K562 (cell line): ENCODE measurements at regions not wholly inside any gene's neighbourhood (a gene's known extent, or its start where the extent isn't known, plus 50 kb on each side); places are given as distances from the start of the nearest gene placed in this dataset.

Source experiments
- ATAC-seq: fragments of 200-7000 bp; cut with Tn5 transposase; 3 replicates; pipeline ENCODE4 v1.9.1; 2020; ENCODE audit warnings: moderate library complexity
- BruUV-seq: library from RNA; stranded (reverse); fragments of 400-500 nt; replicated peaks from 2 replicates; lab custom pipeline; 2021; lab: Mats Ljungman, UMichigan
- CTCF ChIA-PET: fragments of 300-600 bp; formaldehyde crosslinking; extraction: SDS; loops from one replicate; lab custom pipeline; 2021; ENCODE audit warnings: low intra/inter-chr PET ratio; lab: Yijun Ruan, JAX
- POLR2A ChIA-PET: fragments of 300-600, 350-650 bp; sonication (Branson Sonifier 250); formaldehyde crosslinking; extraction: SDS; loops from one replicate; lab custom pipeline; 2021; ENCODE audit warnings: antibody characterized with exemption, inconsistent platforms; lab: Yijun Ruan, JAX
- DNase-seq, 4 experiments: peaks; one replicate each; pipeline versions ENCODE4 v3.0.0 to v3.0.0-alpha.2; 2011 to 2018; ENCODE audit warnings: low spot score in 3 of 4, mixed read lengths in 3 of 4; ENCODE audit errors: extremely low read depth in 1 of 4
- FAIRE-seq: peaks from 2 replicates; lab custom pipeline; 2011; peaks lifted over from hg19 to GRCh38; lab: Jason Lieb, UNC
- H2AFZ ChIP-seq: 2 replicates; pipeline ENCODE4 v1.6.0; 2011; ENCODE audit warnings: low read depth, low read length, control low read depth, inconsistent platforms
- H3K27ac ChIP-seq: fragments of 200-600 bp; 3 replicates; pipeline ENCODE4 v1.8.0; 2011; ENCODE audit warnings: low read depth, mild to moderate bottlenecking, control low read depth, inconsistent platforms, low read length, moderate library complexity, mixed read lengths; ENCODE audit errors: extremely low read depth
- H3K27me3 ChIP-seq, 2 experiments: fragments of 300-600 bp in 1 of 2; 2 replicates in 1 of 2; 3 replicates in 1 of 2; pipeline versions ENCODE4 v1.6.0 to v1.8.0; 2011; ENCODE audit warnings: inconsistent platforms in 2 of 2, low read length in 2 of 2, mild to moderate bottlenecking in 1 of 2, mixed read lengths in 1 of 2, moderate library complexity in 1 of 2; ENCODE audit not compliant: control insufficient read depth in 2 of 2, insufficient read depth in 2 of 2
- H3K36me3 ChIP-seq: fragments of 300-600 bp; 3 replicates; pipeline ENCODE4 v1.8.0; 2011; ENCODE audit warnings: mild to moderate bottlenecking, low read length, inconsistent platforms; ENCODE audit not compliant: control insufficient read depth, insufficient read depth
- H3K4me1 ChIP-seq, 2 experiments: fragments of 200-600 bp in 1 of 2; replicated peaks in 1 of 2; 2 replicates in 1 of 2; 3 replicates in 1 of 2; pipeline versions ENCODE4 v1.5.1 to v1.8.0; 2011; ENCODE audit warnings: inconsistent platforms in 2 of 2, low read length in 2 of 2, mild to moderate bottlenecking in 1 of 2, mixed read lengths in 1 of 2, moderate library complexity in 1 of 2; ENCODE audit not compliant: control insufficient read depth in 2 of 2, insufficient read depth in 2 of 2
- H3K4me2 ChIP-seq: 2 replicates; pipeline ENCODE4 v1.6.1; 2011; ENCODE audit warnings: low read length, control low read depth, inconsistent platforms, mixed read lengths; ENCODE audit not compliant: insufficient read depth
- H3K4me3 ChIP-seq: fragments of 200-600 bp; sonication (generic), shearing (Covaris generic); 2 replicates; pipeline ENCODE4 v1.5.1; 2016; ENCODE audit warnings: control low read depth, inconsistent platforms
- H3K79me2 ChIP-seq: fragments of 200-600 bp; 3 replicates; pipeline ENCODE4 v1.8.0; 2011; ENCODE audit warnings: low read length, inconsistent platforms; ENCODE audit not compliant: control insufficient read depth, insufficient read depth
- H3K9ac ChIP-seq, 2 experiments: 2 replicates each; pipeline versions ENCODE4 v1.6.0 to v1.6.1; 2011; ENCODE audit warnings: low read depth in 2 of 2, low read length in 2 of 2, control low read depth in 1 of 2, inconsistent platforms in 1 of 2, mild to moderate bottlenecking in 1 of 2, mixed read lengths in 1 of 2; ENCODE audit not compliant: insufficient read depth in 1 of 2
- H3K9me1 ChIP-seq: one replicate; pipeline ENCODE4 v1.6.0; 2011; ENCODE audit warnings: inconsistent platforms, mild to moderate bottlenecking, low read length, moderate library complexity; ENCODE audit not compliant: control insufficient read depth, insufficient read depth
- H3K9me3 ChIP-seq: replicated peaks from 2 replicates; pipeline ENCODE4 v1.5.1; 2011; ENCODE audit warnings: low read depth, low read length, inconsistent platforms; ENCODE audit not compliant: control insufficient read depth, insufficient read depth
- H4K20me1 ChIP-seq: replicated peaks from 2 replicates; pipeline ENCODE4 v1.6.1; 2011; ENCODE audit warnings: low read length, inconsistent platforms, mixed read lengths; ENCODE audit not compliant: control insufficient read depth, insufficient read depth
- ATF7 ChIP-seq: fragments of 450-650 bp; IDR thresholded peaks from 2 replicates; pipeline ENCODE4 v1.7.1; 2014; ENCODE audit warnings: mild to moderate bottlenecking, moderate library complexity
- BRCA1 ChIP-seq, 2 experiments: fragments of 450-650 bp in 1 of 2; sonication (generic) in 1 of 2; formaldehyde crosslinking in 1 of 2; IDR thresholded peaks; 2 replicates each; pipeline versions ENCODE4 v1.5.0 to v1.6.1; 2017 to 2020; ENCODE audit warnings: mild to moderate bottlenecking in 1 of 2, missing genetic modification reagents in 1 of 2
- KDM1A ChIP-seq, 2 experiments: fragments of 450-650 bp; IDR thresholded peaks; 2 replicates each; pipeline ENCODE4 v1.6.1; 2016; ENCODE audit warnings: mild to moderate bottlenecking in 2 of 2
- NUFIP1 ChIP-seq: fragments of 450-650 bp; IDR thresholded peaks from 2 replicates; pipeline ENCODE4 v1.6.1; 2018; ENCODE audit not compliant: partially characterized antibody
- PHTF2 ChIP-seq: fragments of 250-450 bp; sonication (Bioruptor Pico); IDR thresholded peaks from 2 replicates; pipeline ENCODE4 v1.5.0; 2021; ENCODE audit warnings: mild to moderate bottlenecking
- PTRF ChIP-seq: fragments of 450-650 bp; IDR thresholded peaks from 2 replicates; pipeline ENCODE4 v1.6.1; 2016; ENCODE audit warnings: mild to moderate bottlenecking, missing genetic modification characterization, missing compliant biosample characterization
- RFX5 ChIP-seq: IDR thresholded peaks from 2 replicates; pipeline ENCODE4 v1.6.1; 2011; ENCODE audit warnings: low read depth, mild to moderate bottlenecking, improper control_type of control experiment, low read length
- SNIP1 ChIP-seq: fragments of 450-650 bp; IDR thresholded peaks from 2 replicates; pipeline ENCODE4 v1.7.1; 2017; ENCODE audit warnings: low read depth, mild to moderate bottlenecking
- STAT5B ChIP-seq: fragments of 250-450 bp; sonication (Bioruptor Pico); IDR thresholded peaks from 2 replicates; pipeline ENCODE4 v1.8.0; 2021; ENCODE audit warnings: mild to moderate bottlenecking, inconsistent platforms
- ZNF3 ChIP-seq: fragments of 250-450 bp; sonication (Bioruptor Pico); IDR thresholded peaks from 2 replicates; pipeline ENCODE4 v1.5.0; 2021; ENCODE audit warnings: mild to moderate bottlenecking, moderate library complexity
- ZNF431 ChIP-seq: sonication (generic); formaldehyde crosslinking; IDR thresholded peaks from 2 replicates; pipeline ENCODE4 v1.8.0; 2022; ENCODE audit warnings: mild to moderate bottlenecking, missing genetic modification reagents
- WGBS: fragments of 100-300 bp; shearing (Covaris generic); methylation state at CpG from one replicate; pipeline ENCODE4 v1.1.6; 2016; ENCODE audit warnings: low coverage, mixed read lengths; ENCODE audit not compliant: insufficient coverage; ENCODE audit errors: missing lambda C conversion rate; 5-methylcytosine and 5-hydroxymethylcytosine counted together
- in situ Hi-C: fragments of 300-500 bp; cut with MboI; formaldehyde crosslinking; loops from 4 replicates; pipeline ENCODE4 v1.15.0; 2018; ENCODE audit warnings: inconsistent platforms, mixed read lengths
- intact Hi-C: fragments of 100-400 bp; cut with micrococcal nuclease; formaldehyde crosslinking; loops from 2 replicates; pipeline ENCODE4 v1.14.2; 2022
- TF ChIP-seq, protein P1 (sequence below): fragments of 450-650 bp; IDR thresholded peaks from 2 replicates; pipeline ENCODE4 v1.7.1; 2018; ENCODE audit warnings: mild to moderate bottlenecking, low read depth; ENCODE audit not compliant: partially characterized antibody
- TF ChIP-seq, protein P2 (sequence below): fragments of 250-450 bp; sonication (Bioruptor Pico); IDR thresholded peaks from 2 replicates; pipeline ENCODE4 v1.8.0; 2022; ENCODE audit warnings: inconsistent platforms, mild to moderate bottlenecking, moderate library complexity, borderline replicate concordance
- TF ChIP-seq, protein P3 (sequence below): fragments of 450-650 bp; IDR thresholded peaks from 2 replicates; pipeline ENCODE4 v1.6.1; 2016; ENCODE audit warnings: missing biosample characterization, missing genetic modification characterization
- TF ChIP-seq, protein P4 (sequence below): fragments of 250-450 bp; sonication (Bioruptor Pico); IDR thresholded peaks from 2 replicates; pipeline ENCODE4 v1.8.0; 2021; ENCODE audit warnings: mild to moderate bottlenecking, moderate library complexity
- TF ChIP-seq, protein P5 (sequence below): fragments of 250-450 bp; sonication (Bioruptor Pico); IDR thresholded peaks from 2 replicates; pipeline ENCODE4 v1.8.0; 2022; ENCODE audit warnings: moderate library complexity, mild to moderate bottlenecking, inconsistent platforms

DNA sequence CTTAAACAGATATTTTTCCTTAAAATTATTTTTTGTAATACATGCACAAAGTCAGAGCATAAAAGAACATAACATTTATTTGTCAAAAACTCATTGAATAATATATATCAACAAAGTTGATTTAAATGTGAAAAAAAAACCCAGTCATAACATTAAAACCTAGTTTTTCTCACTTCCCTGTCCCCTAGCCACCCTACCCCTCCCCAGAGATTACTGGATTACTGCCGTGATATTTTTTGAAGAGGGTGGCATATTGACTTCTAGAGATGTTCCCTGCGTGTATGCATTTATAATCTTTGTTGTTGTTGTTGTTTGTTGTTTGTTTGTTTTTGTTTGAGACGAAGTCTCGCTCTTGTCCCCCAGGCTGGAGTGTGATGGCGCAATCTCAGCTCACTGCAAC is 52.4 kb upstream of the ARMC2 start:
- DNase-seq = no peak
- no peak for ATAC-seq
- intact Hi-C loops (no loop called here), in situ Hi-C loops (no loop called here)
- POLR2A ChIA-PET = interaction anchor here (1.1 kb wide), 1 partner anchor 11 kb away, joined by 3 read pairs; no protein-coding TSS in a partner anchor
- Histone ChIP-seq H3K4me1 (no peaks in the 10 kb centered on the region; a peak in 2 of 5 replicates), H3K27ac (no peak overlapping the region), H3K9ac (no peak overlapping the region), H3K9me1 (no peaks in the 10 kb centered on the region), H3K4me2 (no peak overlapping the region), H3K36me3 (no peaks in the 10 kb centered on the region), H2AFZ (no peak overlapping the region), H3K9me3 (no peaks in the 10 kb centered on the region), H3K27me3 (peaks cover 29 to 32% of the 10 kb centered on the region in 2 experiments; a peak in 4 of 5 replicates), H4K20me1 (no peaks in the 10 kb centered on the region), H3K4me3 (no peak overlapping the region), H3K79me2 (no peaks in the 10 kb centered on the region)
- CTCF ChIA-PET = no interaction called here
- no TSS peak for BruUV-seq
- WGBS = 1% methylated on average over 5 of the region's 5 CpGs
- no peak for FAIRE-seq
- no peak for TF ChIP-seq SNIP1
- TF ChIP-seq, protein P1, sequence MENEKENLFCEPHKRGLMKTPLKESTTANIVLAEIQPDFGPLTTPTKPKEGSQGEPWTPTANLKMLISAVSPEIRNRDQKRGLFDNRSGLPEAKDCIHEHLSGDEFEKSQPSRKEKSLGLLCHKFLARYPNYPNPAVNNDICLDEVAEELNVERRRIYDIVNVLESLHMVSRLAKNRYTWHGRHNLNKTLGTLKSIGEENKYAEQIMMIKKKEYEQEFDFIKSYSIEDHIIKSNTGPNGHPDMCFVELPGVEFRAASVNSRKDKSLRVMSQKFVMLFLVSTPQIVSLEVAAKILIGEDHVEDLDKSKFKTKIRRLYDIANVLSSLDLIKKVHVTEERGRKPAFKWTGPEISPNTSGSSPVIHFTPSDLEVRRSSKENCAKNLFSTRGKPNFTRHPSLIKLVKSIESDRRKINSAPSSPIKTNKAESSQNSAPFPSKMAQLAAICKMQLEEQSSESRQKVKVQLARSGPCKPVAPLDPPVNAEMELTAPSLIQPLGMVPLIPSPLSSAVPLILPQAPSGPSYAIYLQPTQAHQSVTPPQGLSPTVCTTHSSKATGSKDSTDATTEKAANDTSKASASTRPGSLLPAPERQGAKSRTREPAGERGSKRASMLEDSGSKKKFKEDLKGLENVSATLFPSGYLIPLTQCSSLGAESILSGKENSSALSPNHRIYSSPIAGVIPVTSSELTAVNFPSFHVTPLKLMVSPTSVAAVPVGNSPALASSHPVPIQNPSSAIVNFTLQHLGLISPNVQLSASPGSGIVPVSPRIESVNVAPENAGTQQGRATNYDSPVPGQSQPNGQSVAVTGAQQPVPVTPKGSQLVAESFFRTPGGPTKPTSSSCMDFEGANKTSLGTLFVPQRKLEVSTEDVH = no peak
- no peak for TF ChIP-seq ZNF431 (CRISPR knock-in tag)
- TF ChIP-seq NUFIP1 = no peak
- TF ChIP-seq, protein P2, sequence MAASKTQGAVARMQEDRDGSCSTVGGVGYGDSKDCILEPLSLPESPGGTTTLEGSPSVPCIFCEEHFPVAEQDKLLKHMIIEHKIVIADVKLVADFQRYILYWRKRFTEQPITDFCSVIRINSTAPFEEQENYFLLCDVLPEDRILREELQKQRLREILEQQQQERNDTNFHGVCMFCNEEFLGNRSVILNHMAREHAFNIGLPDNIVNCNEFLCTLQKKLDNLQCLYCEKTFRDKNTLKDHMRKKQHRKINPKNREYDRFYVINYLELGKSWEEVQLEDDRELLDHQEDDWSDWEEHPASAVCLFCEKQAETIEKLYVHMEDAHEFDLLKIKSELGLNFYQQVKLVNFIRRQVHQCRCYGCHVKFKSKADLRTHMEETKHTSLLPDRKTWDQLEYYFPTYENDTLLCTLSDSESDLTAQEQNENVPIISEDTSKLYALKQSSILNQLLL = no peak
- TF ChIP-seq ATF7 = no peak
- TF ChIP-seq BRCA1 (IDR thresholded peaks at IDR 0.05) = no peak
- no peak for TF ChIP-seq BRCA1 (CRISPR knock-in tag; IDR thresholded peaks at IDR 0.05)
- TF ChIP-seq, protein P3, sequence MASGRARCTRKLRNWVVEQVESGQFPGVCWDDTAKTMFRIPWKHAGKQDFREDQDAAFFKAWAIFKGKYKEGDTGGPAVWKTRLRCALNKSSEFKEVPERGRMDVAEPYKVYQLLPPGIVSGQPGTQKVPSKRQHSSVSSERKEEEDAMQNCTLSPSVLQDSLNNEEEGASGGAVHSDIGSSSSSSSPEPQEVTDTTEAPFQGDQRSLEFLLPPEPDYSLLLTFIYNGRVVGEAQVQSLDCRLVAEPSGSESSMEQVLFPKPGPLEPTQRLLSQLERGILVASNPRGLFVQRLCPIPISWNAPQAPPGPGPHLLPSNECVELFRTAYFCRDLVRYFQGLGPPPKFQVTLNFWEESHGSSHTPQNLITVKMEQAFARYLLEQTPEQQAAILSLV (tag) = no peak
- TF ChIP-seq PHTF2 (CRISPR knock-in tag) = no peak
- no peak for TF ChIP-seq KDM1A (IDR thresholded peaks at IDR 0.05)
- no peak for TF ChIP-seq PTRF (tag)
- no peak for TF ChIP-seq RFX5
- TF ChIP-seq, protein P4, sequence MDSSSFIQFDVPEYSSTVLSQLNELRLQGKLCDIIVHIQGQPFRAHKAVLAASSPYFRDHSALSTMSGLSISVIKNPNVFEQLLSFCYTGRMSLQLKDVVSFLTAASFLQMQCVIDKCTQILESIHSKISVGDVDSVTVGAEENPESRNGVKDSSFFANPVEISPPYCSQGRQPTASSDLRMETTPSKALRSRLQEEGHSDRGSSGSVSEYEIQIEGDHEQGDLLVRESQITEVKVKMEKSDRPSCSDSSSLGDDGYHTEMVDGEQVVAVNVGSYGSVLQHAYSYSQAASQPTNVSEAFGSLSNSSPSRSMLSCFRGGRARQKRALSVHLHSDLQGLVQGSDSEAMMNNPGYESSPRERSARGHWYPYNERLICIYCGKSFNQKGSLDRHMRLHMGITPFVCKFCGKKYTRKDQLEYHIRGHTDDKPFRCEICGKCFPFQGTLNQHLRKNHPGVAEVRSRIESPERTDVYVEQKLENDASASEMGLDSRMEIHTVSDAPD (CRISPR knock-in tag) = no peak
- TF ChIP-seq, protein P5, sequence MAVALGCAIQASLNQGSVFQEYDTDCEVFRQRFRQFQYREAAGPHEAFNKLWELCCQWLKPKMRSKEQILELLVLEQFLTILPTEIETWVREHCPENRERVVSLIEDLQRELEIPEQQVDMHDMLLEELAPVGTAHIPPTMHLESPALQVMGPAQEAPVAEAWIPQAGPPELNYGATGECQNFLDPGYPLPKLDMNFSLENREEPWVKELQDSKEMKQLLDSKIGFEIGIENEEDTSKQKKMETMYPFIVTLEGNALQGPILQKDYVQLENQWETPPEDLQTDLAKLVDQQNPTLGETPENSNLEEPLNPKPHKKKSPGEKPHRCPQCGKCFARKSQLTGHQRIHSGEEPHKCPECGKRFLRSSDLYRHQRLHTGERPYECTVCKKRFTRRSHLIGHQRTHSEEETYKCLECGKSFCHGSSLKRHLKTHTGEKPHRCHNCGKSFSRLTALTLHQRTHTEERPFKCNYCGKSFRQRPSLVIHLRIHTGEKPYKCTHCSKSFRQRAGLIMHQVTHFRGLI = no peak
- no peak for TF ChIP-seq STAT5B (CRISPR knock-in tag)
- no peak for TF ChIP-seq ZNF3
